Gastrocnemius medialis (tissue), 4 donors: ENCODE measurements at regions not wholly inside any gene's neighbourhood (a gene's known extent, or its start where the extent isn't known, plus 50 kb on each side); places are given as distances from the start of the nearest gene placed in this dataset.

Experiments
- CTCF ChIP-seq, 5 experiments: fragments of 450-650 bp in 3 of 5; fragments of 200-600 bp in 2 of 5; sonication (generic) in 2 of 5; IDR thresholded peaks in 4 of 5; conservative IDR thresholded peaks in 1 of 5; 1 replicate in 4 of 5; 2 replicates in 1 of 5; pipeline ENCODE4 v1.5.1; 2016 to 2019; ENCODE audit warnings: antibody characterized with exemption in 5 of 5, mild to moderate bottlenecking in 3 of 5, moderate library complexity in 3 of 5
- POLR2A ChIP-seq, 2 donors: fragments of 450-650 bp; IDR thresholded peaks; one replicate each; pipeline ENCODE4 v1.6.1; 2017; ENCODE audit warnings: antibody characterized with exemption in 2 of 2, mild to moderate bottlenecking in 2 of 2, moderate library complexity in 2 of 2

DNA sequence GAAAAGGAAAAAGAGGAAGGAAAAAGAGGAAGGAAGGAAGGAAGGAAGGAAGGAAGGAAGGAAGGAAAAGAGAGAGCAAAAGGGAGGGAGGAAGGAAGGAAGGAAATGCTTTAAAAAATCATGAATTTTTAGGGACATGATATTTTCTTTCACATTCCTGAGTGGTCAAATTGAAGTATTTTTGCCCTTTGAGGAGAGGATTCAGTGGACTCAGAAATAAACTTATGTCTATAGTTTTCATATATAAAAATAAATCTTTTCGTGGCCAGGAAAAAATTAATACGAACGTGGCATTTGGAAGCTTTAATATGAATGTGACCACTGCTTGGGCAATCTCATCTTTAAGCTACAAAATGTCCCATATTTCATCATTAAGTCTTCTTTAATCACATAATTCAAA, 183.0 kb upstream of the TMCO5A start:
- TF ChIP-seq CTCF (IDR thresholded peaks at IDR 0.05 in 4 of 5, conservative IDR thresholded peaks at IDR 0.05 in 1 of 5) (no peak), POLR2A (IDR thresholded peaks at IDR 0.05) (no peak)
